Brain microvascular endothelial cell (primary cell): ENCODE measurements at regions not wholly inside any gene's neighbourhood (a gene's known extent, or its start where the extent isn't known, plus 50 kb on each side); places are given as distances from the start of the nearest gene placed in this dataset.

Experiments used
- DNase-seq: peaks from one replicate; pipeline ENCODE4 v3.0.0-alpha.2; 2020
- H3K27ac ChIP-seq: fragments of 250-450 bp; sonication (Bioruptor Pico); 2 replicates; pipeline ENCODE4 v1.5.1; 2020; ENCODE audit warnings: mild to moderate bottlenecking, moderate library complexity
- H3K27me3 ChIP-seq: fragments of 250-450 bp; sonication (Bioruptor Pico); replicated peaks from 2 replicates; pipeline ENCODE4 v1.5.1; 2020; ENCODE audit warnings: mild to moderate bottlenecking
- H3K36me3 ChIP-seq: fragments of 250-450 bp; sonication (Bioruptor Pico); replicated peaks from 2 replicates; pipeline ENCODE4 v1.5.1; 2020; ENCODE audit warnings: mild to moderate bottlenecking
- H3K4me3 ChIP-seq: 2 replicates; pipeline ENCODE4 v1.5.1; 2011; ENCODE audit warnings: low read depth, mild to moderate bottlenecking, control low read depth, low read length, moderate library complexity
- in situ Hi-C: cut with HindIII; loops from 2 replicates; pipeline ENCODE4 v1.10.0; 2017; ENCODE audit warnings: low sequenced_read_pairs, low pct_ligation_motif_present
- TF ChIP-seq, protein P1 (sequence below): IDR thresholded peaks from 2 replicates; pipeline ENCODE4 v1.5.1; 2011; ENCODE audit warnings: low read depth, mild to moderate bottlenecking, moderate library complexity, low read length, control low read depth, inconsistent platforms; ENCODE audit errors: missing control alignments

- in situ Hi-C loops: no loop called here
- H3K27ac ChIP-seq: no peak overlapping the region
- DNase-seq: no peak
- no peak overlapping the region for H3K4me3 ChIP-seq
- TF ChIP-seq, protein P1, sequence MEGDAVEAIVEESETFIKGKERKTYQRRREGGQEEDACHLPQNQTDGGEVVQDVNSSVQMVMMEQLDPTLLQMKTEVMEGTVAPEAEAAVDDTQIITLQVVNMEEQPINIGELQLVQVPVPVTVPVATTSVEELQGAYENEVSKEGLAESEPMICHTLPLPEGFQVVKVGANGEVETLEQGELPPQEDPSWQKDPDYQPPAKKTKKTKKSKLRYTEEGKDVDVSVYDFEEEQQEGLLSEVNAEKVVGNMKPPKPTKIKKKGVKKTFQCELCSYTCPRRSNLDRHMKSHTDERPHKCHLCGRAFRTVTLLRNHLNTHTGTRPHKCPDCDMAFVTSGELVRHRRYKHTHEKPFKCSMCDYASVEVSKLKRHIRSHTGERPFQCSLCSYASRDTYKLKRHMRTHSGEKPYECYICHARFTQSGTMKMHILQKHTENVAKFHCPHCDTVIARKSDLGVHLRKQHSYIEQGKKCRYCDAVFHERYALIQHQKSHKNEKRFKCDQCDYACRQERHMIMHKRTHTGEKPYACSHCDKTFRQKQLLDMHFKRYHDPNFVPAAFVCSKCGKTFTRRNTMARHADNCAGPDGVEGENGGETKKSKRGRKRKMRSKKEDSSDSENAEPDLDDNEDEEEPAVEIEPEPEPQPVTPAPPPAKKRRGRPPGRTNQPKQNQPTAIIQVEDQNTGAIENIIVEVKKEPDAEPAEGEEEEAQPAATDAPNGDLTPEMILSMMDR: no peak
- no peaks in the 10 kb centered on the region for H3K36me3 ChIP-seq
- H3K27me3 ChIP-seq: no peaks in the 10 kb centered on the region
Observed at GRCh38 chr2:195308163-195308562, 348.9 kb upstream of the SLC39A10 start.

GRCh38 chr2:195307751-195308150 is 349.3 kb upstream of the SLC39A10 start:
- Histone ChIP-seq H3K27me3 (no peaks in the 10 kb centered on the region), H3K4me3 (no peak overlapping the region), H3K27ac (no peak overlapping the region), H3K36me3 (no peaks in the 10 kb centered on the region)
- in situ Hi-C loops: no loop called here
- no peak for DNase-seq
- TF ChIP-seq, protein P1: no peak

DNA sequence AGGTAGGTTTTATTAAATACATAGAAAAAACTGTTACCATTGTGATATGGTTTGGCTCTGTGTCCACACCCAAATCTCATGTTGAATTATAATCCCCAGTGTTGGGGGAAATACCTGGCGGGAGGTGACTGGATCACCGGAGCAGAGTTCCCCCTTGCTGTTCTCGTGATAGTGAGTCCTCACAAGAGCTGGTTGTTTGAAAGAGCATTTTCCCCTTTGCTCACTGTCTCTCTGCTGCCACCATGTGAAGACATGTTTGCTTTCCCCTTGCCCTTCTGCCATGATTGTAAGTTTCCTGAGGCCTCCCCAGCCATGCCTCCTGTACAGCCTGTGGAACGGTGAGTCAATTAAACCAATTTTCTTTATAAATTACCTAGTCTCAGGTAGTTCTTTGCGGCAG is 352.7 kb upstream of the SLC39A10 start:
- in situ Hi-C loops: no loop called here
- H3K27ac ChIP-seq: no peak overlapping the region
- H3K4me3 ChIP-seq: no peak overlapping the region
- H3K36me3 ChIP-seq: no peaks in the 10 kb centered on the region
- no peaks in the 10 kb centered on the region for H3K27me3 ChIP-seq
- TF ChIP-seq, protein P1: peak; percentile 65
- DNase-seq: peak; percentile 12

DNA sequence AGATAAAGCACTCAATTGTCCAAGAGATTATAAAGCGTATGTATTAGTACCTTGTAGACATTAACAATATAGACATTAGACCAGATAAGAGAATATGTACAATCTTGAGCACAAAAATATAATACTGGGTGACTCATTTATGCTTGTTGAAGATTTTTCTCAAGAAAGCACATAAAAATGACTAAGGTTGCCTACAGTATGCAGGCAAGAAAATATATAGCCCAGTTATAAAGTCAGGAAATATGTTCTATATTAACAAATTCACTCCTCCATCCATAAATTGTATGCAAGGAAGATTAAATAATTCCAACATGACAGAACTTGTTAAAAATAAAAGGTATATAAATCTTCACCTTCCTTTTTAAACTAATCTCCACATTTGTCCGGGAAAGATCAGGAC is 356.4 kb upstream of the SLC39A10 start:
- in situ Hi-C loops: no loop called here
- TF ChIP-seq, protein P1: no peak
- H3K36me3 ChIP-seq: no peaks in the 10 kb centered on the region

GRCh38 chr2:195299600-195299999 is 357.4 kb upstream of the SLC39A10 start:
- TF ChIP-seq, protein P1: no peak
- no peak overlapping the region for H3K4me3 ChIP-seq
- H3K27me3 ChIP-seq: no peaks in the 10 kb centered on the region
- DNase-seq: no peak
- in situ Hi-C loops: no loop called here
- no peak overlapping the region for H3K27ac ChIP-seq
- H3K36me3 ChIP-seq: no peaks in the 10 kb centered on the region

More for the DNA sequence above, 356.4 kb upstream of the SLC39A10 start:
- no peak overlapping the region for H3K4me3 ChIP-seq
- no peak for DNase-seq
- no peaks in the 10 kb centered on the region for H3K27me3 ChIP-seq
- H3K27ac ChIP-seq: no peak overlapping the region

- no peak overlapping the region for H3K27ac ChIP-seq
- TF ChIP-seq, protein P1: no peak
- no peak for DNase-seq
- no peaks in the 10 kb centered on the region for H3K36me3 ChIP-seq
- H3K4me3 ChIP-seq: no peak overlapping the region
- no peaks in the 10 kb centered on the region for H3K27me3 ChIP-seq
- in situ Hi-C loops: no loop called here
Observed at GRCh38 chr2:195296490-195296889, 360.5 kb upstream of the SLC39A10 start.
